ENCODE measurements at regions not wholly inside any gene's neighbourhood (a gene's known extent, or its start where the extent isn't known, plus 50 kb on each side); places are given as distances from the start of the nearest gene placed in this dataset.
A peak's percentile ranks its signal among the peaks of the same experiment; 100 is the strongest.

GRCh38 chr13:33752094-33752493 is 65.9 kb upstream of the RFC3 start:
- no peak overlapping the region for H3K4me3 ChIP-seq (ENCODE audit: low read depth, low read length)
- DNase-seq (ENCODE audit: low read depth), result no peak
- in situ Hi-C loops (cut with HindIII; ENCODE audit: low sequenced_read_pairs), result no loop called here
- TF ChIP-seq, protein P1, sequence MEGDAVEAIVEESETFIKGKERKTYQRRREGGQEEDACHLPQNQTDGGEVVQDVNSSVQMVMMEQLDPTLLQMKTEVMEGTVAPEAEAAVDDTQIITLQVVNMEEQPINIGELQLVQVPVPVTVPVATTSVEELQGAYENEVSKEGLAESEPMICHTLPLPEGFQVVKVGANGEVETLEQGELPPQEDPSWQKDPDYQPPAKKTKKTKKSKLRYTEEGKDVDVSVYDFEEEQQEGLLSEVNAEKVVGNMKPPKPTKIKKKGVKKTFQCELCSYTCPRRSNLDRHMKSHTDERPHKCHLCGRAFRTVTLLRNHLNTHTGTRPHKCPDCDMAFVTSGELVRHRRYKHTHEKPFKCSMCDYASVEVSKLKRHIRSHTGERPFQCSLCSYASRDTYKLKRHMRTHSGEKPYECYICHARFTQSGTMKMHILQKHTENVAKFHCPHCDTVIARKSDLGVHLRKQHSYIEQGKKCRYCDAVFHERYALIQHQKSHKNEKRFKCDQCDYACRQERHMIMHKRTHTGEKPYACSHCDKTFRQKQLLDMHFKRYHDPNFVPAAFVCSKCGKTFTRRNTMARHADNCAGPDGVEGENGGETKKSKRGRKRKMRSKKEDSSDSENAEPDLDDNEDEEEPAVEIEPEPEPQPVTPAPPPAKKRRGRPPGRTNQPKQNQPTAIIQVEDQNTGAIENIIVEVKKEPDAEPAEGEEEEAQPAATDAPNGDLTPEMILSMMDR (IDR thresholded peaks at IDR 0.05; ENCODE audit: low read depth, low read length, missing control alignments), result no peak

DNA sequence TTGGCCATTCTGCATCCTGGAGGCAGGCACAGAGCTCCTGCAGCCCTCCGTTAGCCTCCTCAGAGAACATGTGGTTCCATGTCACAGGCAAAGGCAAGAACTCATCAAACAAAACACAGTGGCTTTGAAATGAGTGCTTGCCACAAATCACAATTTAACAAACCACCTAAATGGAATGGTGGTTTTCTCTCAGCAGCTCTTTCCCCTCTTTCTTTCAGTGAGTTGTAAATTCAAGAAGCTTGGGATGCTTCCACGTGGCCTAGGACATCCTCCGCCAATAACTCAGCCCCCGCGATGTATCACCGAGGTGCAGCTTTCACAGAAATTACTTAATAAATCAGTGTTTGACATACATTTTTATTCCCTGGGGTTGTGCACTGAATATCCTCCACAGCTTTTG is 65.4 kb upstream of the RFC3 start:
- TF ChIP-seq, protein P1 (IDR thresholded peaks at IDR 0.05; ENCODE audit: low read depth, low read length, missing control alignments), result no peak
- H3K4me3 ChIP-seq (ENCODE audit: low read depth, low read length), result no peak overlapping the region
- no peak for DNase-seq (ENCODE audit: low read depth)
- in situ Hi-C loops (cut with HindIII; ENCODE audit: low sequenced_read_pairs), result no loop called here

- no peak for DNase-seq (ENCODE audit: low read depth)
- H3K4me3 ChIP-seq (ENCODE audit: low read depth, low read length), result no peak overlapping the region
- in situ Hi-C loops (cut with HindIII; ENCODE audit: low sequenced_read_pairs), result no loop called here
- TF ChIP-seq, protein P1 (IDR thresholded peaks at IDR 0.05; ENCODE audit: low read depth, low read length, missing control alignments), result no peak
These were observed 61.0 kb upstream of the RFC3 start for GRCh38 chr13:33756929-33757328.

DNA sequence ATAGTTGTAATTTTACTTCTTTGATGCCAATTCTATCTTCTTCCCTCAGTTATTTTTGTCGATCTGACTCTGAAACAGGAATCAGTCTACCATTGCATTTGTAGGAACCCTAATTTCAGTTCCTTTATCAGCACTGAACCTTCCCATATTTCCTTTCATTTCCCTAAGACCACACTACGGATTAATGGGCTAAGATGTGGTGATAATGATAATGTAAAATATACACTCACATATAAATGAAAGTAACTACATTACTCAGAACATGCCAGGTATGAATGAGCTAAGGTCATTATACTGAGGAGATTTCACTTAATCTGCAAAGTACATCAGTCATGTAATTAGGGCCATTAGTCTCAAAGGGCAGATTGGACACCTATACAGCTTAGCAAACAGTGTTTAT is 60.2 kb upstream of the RFC3 start:
- in situ Hi-C loops (cut with HindIII; ENCODE audit: low sequenced_read_pairs), result no loop called here
- H3K4me3 ChIP-seq (ENCODE audit: low read depth, low read length), result no peak overlapping the region
- TF ChIP-seq, protein P1 (IDR thresholded peaks at IDR 0.05; ENCODE audit: low read depth, low read length, missing control alignments), result no peak
- DNase-seq (ENCODE audit: low read depth), result no peak

DNA sequence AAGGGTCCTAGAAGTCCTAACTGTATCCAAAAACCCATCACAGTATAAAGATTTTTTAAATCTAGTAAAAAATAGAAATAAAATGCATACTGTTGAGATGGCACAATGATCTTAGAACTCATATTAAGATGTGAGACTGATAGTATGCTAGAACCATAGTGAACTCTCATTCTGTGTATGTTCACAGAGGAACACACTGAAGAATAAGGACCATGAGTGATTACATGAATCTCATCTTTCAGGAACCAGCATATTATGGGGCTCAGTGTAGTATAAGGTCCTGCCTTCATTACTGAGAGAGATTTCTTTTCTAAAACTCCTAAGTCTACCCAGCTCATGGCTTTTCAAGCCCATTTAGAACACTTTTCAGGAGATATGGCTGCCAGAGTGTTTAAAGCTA is 59.8 kb upstream of the RFC3 start:
- no peak for DNase-seq (ENCODE audit: low read depth)
- in situ Hi-C loops (cut with HindIII; ENCODE audit: low sequenced_read_pairs), result no loop called here
- TF ChIP-seq, protein P1 (IDR thresholded peaks at IDR 0.05; ENCODE audit: low read depth, low read length, missing control alignments), result no peak
- no peak overlapping the region for H3K4me3 ChIP-seq (ENCODE audit: low read depth, low read length)

GRCh38 chr13:33761740-33762139 is 56.2 kb upstream of the RFC3 start:
- peak; percentile 20 for DNase-seq (ENCODE audit: low read depth)
- no peak overlapping the region for H3K4me3 ChIP-seq (ENCODE audit: low read depth, low read length)
- in situ Hi-C loops (cut with HindIII; ENCODE audit: low sequenced_read_pairs), result no loop called here
- TF ChIP-seq, protein P1 (IDR thresholded peaks at IDR 0.05; ENCODE audit: low read depth, low read length, missing control alignments), result peak; percentile 34

- TF ChIP-seq, protein P1 (IDR thresholded peaks at IDR 0.05; ENCODE audit: low read depth, low read length, missing control alignments), result no peak
- DNase-seq (ENCODE audit: low read depth), result peak; percentile 8
These were observed 54.9 kb upstream of the RFC3 start for GRCh38 chr13:33763021-33763420.

More at GRCh38 chr13:33763021-33763420, 54.9 kb upstream of the RFC3 start:
- in situ Hi-C loops (cut with HindIII; ENCODE audit: low sequenced_read_pairs), result no loop called here
- no peak overlapping the region for H3K4me3 ChIP-seq (ENCODE audit: low read depth, low read length)

Data from astrocyte of the cerebellum (primary cell).